ENCODE measurements at regions not wholly inside any gene's neighbourhood (a gene's known extent, or its start where the extent isn't known, plus 50 kb on each side); places are given as distances from the start of the nearest gene placed in this dataset.

DNA sequence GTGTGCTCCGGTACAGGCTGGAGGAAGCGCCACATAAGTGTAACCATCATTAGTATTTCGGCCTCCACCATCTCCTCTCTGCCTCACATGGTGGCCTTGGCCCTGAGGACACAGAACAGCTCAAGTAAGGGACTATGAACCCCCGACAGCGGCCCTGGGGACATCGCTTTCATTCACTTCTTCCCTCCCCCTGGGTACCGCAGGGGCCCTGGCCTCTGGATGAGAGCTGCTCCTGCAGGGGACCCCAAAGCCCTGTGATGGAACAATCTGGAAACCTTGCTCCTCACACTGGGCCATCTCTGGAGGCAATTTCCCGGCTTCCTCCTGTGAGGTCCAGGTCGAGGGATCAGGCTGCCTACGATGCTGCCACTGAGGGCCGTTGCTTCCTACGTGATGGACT, 565.5 kb downstream of the BRD1 start:
- Histone ChIP-seq H3K23ac (ENCODE audit: low read depth, low read length, poor library complexity) (peak overlapping the region; percentile 6), H3K36me3 (replicated peaks in 1 of 2; ENCODE audit: control insufficient read depth in 2 of 2, insufficient read depth in 2 of 2, low read length in 2 of 2) (no peaks in the 10 kb centered on the region), H3K14ac (ENCODE audit: low read length) (peak overlapping the region; percentile 17), H3K4me2 (ENCODE audit: insufficient read depth, low read length, poor library complexity, severe bottlenecking) (no peak overlapping the region), H2AFZ (ENCODE audit: low read length) (no peak overlapping the region), H3K9me3 (replicated peaks in 1 of 2; ENCODE audit: control insufficient read depth in 2 of 2, insufficient read depth in 1 of 2, low read depth in 1 of 2, low read length in 2 of 2) (peaks cover 0 to 3% of the 10 kb centered on the region in 2 donors), H3K4me3 (ENCODE audit: low read length in 2 of 2) (no peak overlapping the region), H3K18ac (ENCODE audit: low read length) (peak overlapping the region; percentile 70), H2BK12ac (ENCODE audit: low read length) (no peak overlapping the region), H3K4ac (ENCODE audit: low read length) (peak overlapping the region; percentile 10), H3K4me1 (ENCODE audit: control insufficient read depth in 2 of 2, insufficient read depth in 1 of 2, low read depth in 1 of 2, low read length in 2 of 2) (peaks cover 0 to 17% of the 10 kb centered on the region in 2 donors), H2BK15ac (ENCODE audit: low read length) (no peak overlapping the region), H3K9ac (ENCODE audit: low read depth, low read length, poor library complexity) (no peak overlapping the region), H2BK5ac (ENCODE audit: low read length) (no peak overlapping the region), H3K27me3 (ENCODE audit: control insufficient read depth in 3 of 3, insufficient read depth in 3 of 3, low read depth in 1 of 3, low read length in 3 of 3) (peaks cover 0 to 8% (median 2%) of the 10 kb centered on the region in 3 experiments), H2BK120ac (ENCODE audit: low read depth, low read length) (no peak overlapping the region), H2AK5ac (ENCODE audit: low read depth, low read length) (peak overlapping the region; percentile 60), H3K79me1 (ENCODE audit: low read depth, low read length) (no peaks in the 10 kb centered on the region), H4K91ac (ENCODE audit: low read depth, low read length, poor library complexity) (no peak overlapping the region), H4K8ac (ENCODE audit: low read depth, low read length) (no peak overlapping the region), H3K27ac (replicated peaks; ENCODE audit: low read length) (no peak overlapping the region)
- no CpG with 5 or more reads among the region's 12 CpGs for WGBS, 2 donors (ENCODE audit: extremely low coverage in 2 of 2, insufficient read length in 2 of 2, insufficient replicate concordance in 1 of 2)
- DNase-seq (ENCODE audit: low spot score) = no peak

DNA sequence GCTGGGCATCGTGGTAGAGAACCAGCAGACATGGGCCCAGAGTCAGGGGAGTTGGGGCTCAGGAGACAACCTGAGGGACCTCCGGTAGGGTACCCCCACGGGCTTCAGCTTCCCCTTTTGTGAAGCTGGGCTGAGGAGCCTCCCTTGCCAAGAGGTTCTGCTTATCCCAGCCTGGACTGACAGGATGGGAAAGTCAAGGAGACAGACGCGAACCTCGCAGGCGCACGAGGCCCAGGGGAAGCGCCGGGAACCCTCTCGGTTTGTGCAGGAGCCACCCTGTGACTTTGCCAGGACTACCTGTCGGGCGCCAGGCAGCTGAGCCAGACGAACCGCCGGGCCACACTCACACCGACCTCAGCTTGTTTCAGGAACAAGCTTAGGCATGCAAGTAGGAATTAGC, 566.1 kb downstream of the BRD1 start:
- Histone ChIP-seq H3K18ac (ENCODE audit: low read length) (peak overlapping the region; percentile 74), H3K14ac (ENCODE audit: low read length) (peak overlapping the region; percentile 64), H3K9ac (ENCODE audit: low read depth, low read length, poor library complexity) (no peak overlapping the region), H3K4me3 (ENCODE audit: low read length in 2 of 2) (no peak overlapping the region), H2BK120ac (ENCODE audit: low read depth, low read length) (peak overlapping the region; percentile 52), H3K4me2 (ENCODE audit: insufficient read depth, low read length, poor library complexity, severe bottlenecking) (no peak overlapping the region), H4K8ac (ENCODE audit: low read depth, low read length) (no peak overlapping the region), H3K27ac (replicated peaks; ENCODE audit: low read length) (no peak overlapping the region), H3K36me3 (replicated peaks in 1 of 2; ENCODE audit: control insufficient read depth in 2 of 2, insufficient read depth in 2 of 2, low read length in 2 of 2) (no peaks in the 10 kb centered on the region), H2BK5ac (ENCODE audit: low read length) (no peak overlapping the region), H2AK5ac (ENCODE audit: low read depth, low read length) (peak overlapping the region; percentile 48), H4K91ac (ENCODE audit: low read depth, low read length, poor library complexity) (no peak overlapping the region), H3K4ac (ENCODE audit: low read length) (no peak overlapping the region), H3K27me3 (ENCODE audit: control insufficient read depth in 3 of 3, insufficient read depth in 3 of 3, low read depth in 1 of 3, low read length in 3 of 3) (peaks cover 0 to 3% (median 2%) of the 10 kb centered on the region in 3 experiments), H3K79me1 (ENCODE audit: low read depth, low read length) (no peaks in the 10 kb centered on the region), H2BK15ac (ENCODE audit: low read length) (no peak overlapping the region), H2AFZ (ENCODE audit: low read length) (no peak overlapping the region), H2BK12ac (ENCODE audit: low read length) (no peak overlapping the region), H3K4me1 (ENCODE audit: control insufficient read depth in 2 of 2, insufficient read depth in 1 of 2, low read depth in 1 of 2, low read length in 2 of 2) (peaks cover 0 to 15% of the 10 kb centered on the region in 2 donors), H3K23ac (ENCODE audit: low read depth, low read length, poor library complexity) (no peak overlapping the region), H3K9me3 (replicated peaks in 1 of 2; ENCODE audit: control insufficient read depth in 2 of 2, insufficient read depth in 1 of 2, low read depth in 1 of 2, low read length in 2 of 2) (peaks cover 0 to 3% of the 10 kb centered on the region in 2 donors)
- WGBS, 2 donors (ENCODE audit: extremely low coverage in 2 of 2, insufficient read length in 2 of 2, insufficient replicate concordance in 1 of 2) = no CpG with 5 or more reads among the region's 17 CpGs
- DNase-seq (ENCODE audit: low spot score) = no peak

DNA sequence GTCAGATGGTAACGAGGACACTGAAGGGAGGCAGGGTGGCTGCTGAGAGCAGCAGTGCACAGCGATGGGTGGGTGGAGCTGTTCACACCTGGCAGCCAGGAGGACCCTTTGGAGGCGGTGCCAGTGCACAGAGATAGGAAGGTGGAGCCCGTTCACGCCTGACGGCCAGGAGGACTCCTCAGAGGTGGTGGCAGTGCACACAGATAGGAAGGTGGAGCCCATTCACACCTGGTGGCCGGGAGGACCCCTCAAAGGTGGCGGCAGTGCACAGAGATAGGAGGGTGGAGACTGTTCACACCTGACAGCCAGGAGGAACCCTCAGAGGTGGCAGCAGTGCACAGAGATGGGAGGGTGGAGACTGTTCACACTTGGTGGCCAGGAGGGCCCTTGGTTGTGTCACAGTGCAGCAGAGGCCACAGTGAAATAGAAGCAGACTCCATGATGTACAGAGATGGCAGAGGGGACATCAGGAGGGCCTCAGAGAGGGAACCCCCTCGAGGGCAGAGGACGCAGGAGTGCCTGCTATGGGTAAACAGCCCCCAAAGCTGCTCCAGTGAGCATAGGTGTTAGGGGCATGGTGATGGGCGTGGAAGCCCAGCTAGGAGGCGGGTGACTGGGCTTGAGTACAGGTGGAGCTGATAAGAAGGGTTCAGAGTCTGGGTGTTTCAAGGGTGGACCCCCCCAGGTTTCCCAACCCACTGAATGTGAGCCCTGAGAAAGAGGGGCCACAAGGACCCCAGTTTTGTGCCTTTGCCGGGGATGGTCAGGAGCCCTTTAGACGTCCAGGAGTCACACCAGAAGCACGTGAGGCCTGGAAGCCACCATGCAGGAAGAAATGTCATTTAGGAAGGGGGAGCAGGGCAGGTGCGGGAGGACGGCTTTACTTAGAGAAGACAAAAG, 566.7 kb downstream of the BRD1 start:
- H3K9ac ChIP-seq (ENCODE audit: low read depth, low read length, poor library complexity) = no peak overlapping the region
- peak overlapping the region; percentile 48 for H2AK5ac ChIP-seq (ENCODE audit: low read depth, low read length)
- H3K9me3 ChIP-seq (replicated peaks in 1 of 2; ENCODE audit: control insufficient read depth in 2 of 2, insufficient read depth in 1 of 2, low read depth in 1 of 2, low read length in 2 of 2) = peaks cover 0 to 4% of the 10 kb centered on the region in 2 donors
- no peak overlapping the region for H3K27ac ChIP-seq (replicated peaks; ENCODE audit: low read length)
- H3K23ac ChIP-seq (ENCODE audit: low read depth, low read length, poor library complexity) = peak overlapping the region; percentile 9
- whole genome bisulfite sequencing, 2 donors (ENCODE audit: extremely low coverage in 2 of 2, insufficient read length in 2 of 2, insufficient replicate concordance in 1 of 2) = no CpG with 5 or more reads among the region's 17 CpGs
- H4K8ac ChIP-seq (ENCODE audit: low read depth, low read length) = no peak overlapping the region
- peaks cover 0 to 2% (median 0%) of the 10 kb centered on the region in 3 experiments for H3K27me3 ChIP-seq (ENCODE audit: control insufficient read depth in 3 of 3, insufficient read depth in 3 of 3, low read depth in 1 of 3, low read length in 3 of 3)
- H3K4me3 ChIP-seq (ENCODE audit: low read length in 2 of 2) = no peak overlapping the region
- no peak overlapping the region for H4K91ac ChIP-seq (ENCODE audit: low read depth, low read length, poor library complexity)
- H2BK120ac ChIP-seq (ENCODE audit: low read depth, low read length) = peak overlapping the region; percentile 52
- H3K4ac ChIP-seq (ENCODE audit: low read length) = peak overlapping the region; percentile 7
- H3K36me3 ChIP-seq (replicated peaks in 1 of 2; ENCODE audit: control insufficient read depth in 2 of 2, insufficient read depth in 2 of 2, low read length in 2 of 2) = no peaks in the 10 kb centered on the region
- H3K79me1 ChIP-seq (ENCODE audit: low read depth, low read length) = no peaks in the 10 kb centered on the region
- peak overlapping the region; percentile 14 for H3K14ac ChIP-seq (ENCODE audit: low read length)
- peak overlapping the region; percentile 38 for H3K18ac ChIP-seq (ENCODE audit: low read length)
- no peak overlapping the region for H2AFZ ChIP-seq (ENCODE audit: low read length)
- H2BK12ac ChIP-seq (ENCODE audit: low read length) = no peak overlapping the region
- DNase-seq (ENCODE audit: low spot score) = no peak
- H2BK15ac ChIP-seq (ENCODE audit: low read length) = peak overlapping the region; percentile 71
- peaks cover 0 to 13% of the 10 kb centered on the region in 2 donors for H3K4me1 ChIP-seq (ENCODE audit: control insufficient read depth in 2 of 2, insufficient read depth in 1 of 2, low read depth in 1 of 2, low read length in 2 of 2)
- no peak overlapping the region for H3K4me2 ChIP-seq (ENCODE audit: insufficient read depth, low read length, poor library complexity, severe bottlenecking)
- no peak overlapping the region for H2BK5ac ChIP-seq (ENCODE audit: low read length)

DNA sequence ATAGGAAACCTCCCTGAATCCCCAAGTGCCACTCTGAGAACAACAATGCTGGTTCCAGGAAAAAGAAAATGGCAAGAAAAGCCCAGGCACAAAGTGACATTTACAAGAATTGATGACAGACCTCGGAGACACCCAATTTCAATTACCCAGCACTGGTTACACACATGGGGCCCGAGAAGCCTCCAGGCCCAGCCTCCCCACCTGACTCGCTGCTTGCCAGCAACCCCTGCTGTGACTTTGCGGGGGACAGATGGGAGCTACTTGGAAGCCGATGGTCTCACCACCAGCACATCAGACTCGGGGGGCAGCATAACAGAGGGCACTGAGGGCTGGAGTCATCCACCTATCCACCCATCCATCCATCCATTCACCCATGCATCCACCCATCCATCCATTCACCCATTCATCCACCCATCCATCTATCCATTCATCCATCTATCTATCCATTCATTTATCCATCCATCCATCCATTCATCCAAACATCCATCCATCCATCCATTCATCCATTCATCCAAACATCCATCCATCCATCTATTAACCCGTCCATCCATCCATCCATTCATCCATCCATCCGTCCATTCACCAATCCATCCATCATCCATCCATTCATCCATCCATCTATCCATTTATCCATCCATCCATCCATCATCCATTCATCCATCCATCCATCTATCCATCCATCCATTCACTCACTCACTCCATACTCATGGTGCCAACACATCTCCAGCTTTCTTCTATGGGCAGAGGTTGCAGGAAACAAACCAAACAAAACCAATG, 567.6 kb downstream of the BRD1 start:
- Histone ChIP-seq H2BK120ac (ENCODE audit: low read depth, low read length) (no peak overlapping the region), H3K27ac (replicated peaks; ENCODE audit: low read length) (peak overlapping the region; percentile 54), H2AFZ (ENCODE audit: low read length) (no peak overlapping the region), H4K8ac (ENCODE audit: low read depth, low read length) (no peak overlapping the region), H3K4me2 (ENCODE audit: insufficient read depth, low read length, poor library complexity, severe bottlenecking) (no peak overlapping the region), H3K18ac (ENCODE audit: low read length) (peak overlapping the region; percentile 32), H3K79me1 (ENCODE audit: low read depth, low read length) (no peaks in the 10 kb centered on the region), H3K4me3 (ENCODE audit: low read length in 2 of 2) (no peak overlapping the region), H2BK5ac (ENCODE audit: low read length) (no peak overlapping the region), H3K14ac (ENCODE audit: low read length) (no peak overlapping the region), H4K91ac (ENCODE audit: low read depth, low read length, poor library complexity) (no peak overlapping the region), H3K9me3 (replicated peaks in 1 of 2; ENCODE audit: control insufficient read depth in 2 of 2, insufficient read depth in 1 of 2, low read depth in 1 of 2, low read length in 2 of 2) (peaks cover 0 to 5% of the 10 kb centered on the region in 2 donors), H3K27me3 (ENCODE audit: control insufficient read depth in 3 of 3, insufficient read depth in 3 of 3, low read depth in 1 of 3, low read length in 3 of 3) (peaks cover 0 to 2% (median 0%) of the 10 kb centered on the region in 3 experiments), H3K4ac (ENCODE audit: low read length) (no peak overlapping the region), H2BK15ac (ENCODE audit: low read length) (no peak overlapping the region), H2AK5ac (ENCODE audit: low read depth, low read length) (no peak overlapping the region), H3K9ac (ENCODE audit: low read depth, low read length, poor library complexity) (peak overlapping the region; percentile 78), H2BK12ac (ENCODE audit: low read length) (no peak overlapping the region), H3K4me1 (ENCODE audit: control insufficient read depth in 2 of 2, insufficient read depth in 1 of 2, low read depth in 1 of 2, low read length in 2 of 2) (peaks cover 0 to 13% of the 10 kb centered on the region in 2 donors), H3K36me3 (replicated peaks in 1 of 2; ENCODE audit: control insufficient read depth in 2 of 2, insufficient read depth in 2 of 2, low read length in 2 of 2) (no peaks in the 10 kb centered on the region), H3K23ac (ENCODE audit: low read depth, low read length, poor library complexity) (no peak overlapping the region)
- DNase-seq (ENCODE audit: low spot score) = no peak
- WGBS, 2 donors (ENCODE audit: extremely low coverage in 2 of 2, insufficient read length in 2 of 2, insufficient replicate concordance in 1 of 2) = 98 to 100% methylated on average over 1 to 2 of the region's 8 CpGs
